ENCODE measurements at regions not wholly inside any gene's neighbourhood (a gene's known extent, or its start where the extent isn't known, plus 50 kb on each side); places are given as distances from the start of the nearest gene placed in this dataset.

- no peak overlapping the region for H3K4me3 Mint-ChIP-seq
- intact Hi-C loops (cut with DNase I, micrococcal nuclease), result no loop called here
- POLR2A ChIA-PET, result no interaction called here
- no peaks in the 10 kb centered on the region for H3K9me3 ChIP-seq (ENCODE audit: control insufficient read depth in 1 of 2, insufficient read depth in 1 of 2, low read length in 2 of 2)
- CTCF ChIA-PET, result no interaction called here
- H3K27ac ChIP-seq (ENCODE audit: low read depth in 1 of 2, low read length in 2 of 2), result no peak overlapping the region
- no peaks in the 10 kb centered on the region for H3K27me3 Mint-ChIP-seq
- no peaks in the 10 kb centered on the region for H3K36me3 ChIP-seq (ENCODE audit: insufficient read depth, low read length)
- H3K36me3 Mint-ChIP-seq (ENCODE audit: low read depth), result no peaks in the 10 kb centered on the region
- H3K4me1 ChIP-seq (ENCODE audit: insufficient read depth, low read length), result no peaks in the 10 kb centered on the region
- ATAC-seq (ENCODE audit: poor library complexity) (no peak), DNase-seq (no peak)
- H3K27me3 ChIP-seq (ENCODE audit: control insufficient read depth in 1 of 2, insufficient read depth in 2 of 2, low read length in 2 of 2), result no peaks in the 10 kb centered on the region
- no peak overlapping the region for H3K4me3 ChIP-seq (ENCODE audit: low read length)
- H3K4me1 Mint-ChIP-seq (ENCODE audit: low read depth), result no peaks in the 10 kb centered on the region
- no peak for TF ChIP-seq CTCF (IDR thresholded peaks at IDR 0.05)
- H3K27ac Mint-ChIP-seq, result no peak overlapping the region
- H3K9me3 Mint-ChIP-seq, result peaks cover 8% of the 10 kb centered on the region
Observed at GRCh38 chr4:91653067-91653466, 650.7 kb upstream of the GRID2 start.

- H3K4me1 Mint-ChIP-seq (ENCODE audit: low read depth), result no peaks in the 10 kb centered on the region
- Histone ChIP-seq H3K27ac (ENCODE audit: low read depth in 1 of 2, low read length in 2 of 2) (no peak overlapping the region), H3K27me3 (ENCODE audit: control insufficient read depth in 1 of 2, insufficient read depth in 2 of 2, low read length in 2 of 2) (no peaks in the 10 kb centered on the region), H3K36me3 (ENCODE audit: insufficient read depth, low read length) (no peaks in the 10 kb centered on the region), H3K9me3 (ENCODE audit: control insufficient read depth in 1 of 2, insufficient read depth in 1 of 2, low read length in 2 of 2) (peaks cover 0 to 3% of the 10 kb centered on the region in 2 experiments), H3K4me3 (ENCODE audit: low read length) (no peak overlapping the region), H3K4me1 (ENCODE audit: insufficient read depth, low read length) (no peaks in the 10 kb centered on the region)
- CTCF ChIA-PET, result no interaction called here
- no peaks in the 10 kb centered on the region for H3K36me3 Mint-ChIP-seq (ENCODE audit: low read depth)
- POLR2A ChIA-PET, result no interaction called here
- intact Hi-C loops (cut with DNase I, micrococcal nuclease), result no loop called here
- no peaks in the 10 kb centered on the region for H3K27me3 Mint-ChIP-seq
- TF ChIP-seq CTCF (IDR thresholded peaks at IDR 0.05), result no peak
- no peak overlapping the region for H3K4me3 Mint-ChIP-seq
- no peak for ATAC-seq (ENCODE audit: poor library complexity)
- H3K9me3 Mint-ChIP-seq, result peaks cover 17% of the 10 kb centered on the region
- H3K27ac Mint-ChIP-seq, result no peak overlapping the region
- no peak for DNase-seq
Observed at GRCh38 chr4:91681091-91681490, 622.7 kb upstream of the GRID2 start.

DNA sequence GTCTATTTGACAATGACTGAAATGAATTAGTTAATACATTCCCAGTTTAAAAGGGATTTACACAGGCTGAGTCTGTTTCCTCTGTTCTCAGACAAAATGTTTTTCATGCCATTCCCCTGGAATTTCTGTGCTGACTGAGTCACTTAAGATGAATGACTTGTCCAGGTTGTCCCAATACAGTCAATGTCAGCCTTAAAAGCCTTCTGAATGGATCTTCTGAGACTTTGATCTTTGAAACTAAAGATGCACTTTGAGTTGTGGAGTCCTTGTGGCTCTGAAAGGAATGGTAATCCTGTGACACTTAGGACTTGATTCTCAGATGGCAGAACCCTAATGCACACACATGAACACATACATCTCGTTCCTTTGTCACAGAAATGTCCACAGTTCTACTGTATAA lies 622.2 kb upstream of the GRID2 start:
- TF ChIP-seq CTCF (IDR thresholded peaks at IDR 0.05), result no peak
- Histone ChIP-seq H3K4me1 (ENCODE audit: insufficient read depth, low read length) (no peaks in the 10 kb centered on the region), H3K9me3 (ENCODE audit: control insufficient read depth in 1 of 2, insufficient read depth in 1 of 2, low read length in 2 of 2) (peaks cover 0 to 3% of the 10 kb centered on the region in 2 experiments), H3K27me3 (ENCODE audit: control insufficient read depth in 1 of 2, insufficient read depth in 2 of 2, low read length in 2 of 2) (no peaks in the 10 kb centered on the region), H3K4me3 (ENCODE audit: low read length) (no peak overlapping the region), H3K36me3 (ENCODE audit: insufficient read depth, low read length) (no peaks in the 10 kb centered on the region), H3K27ac (ENCODE audit: low read depth in 1 of 2, low read length in 2 of 2) (no peak overlapping the region)
- POLR2A ChIA-PET, result no interaction called here
- Mint-ChIP-seq H3K4me1 (ENCODE audit: low read depth) (no peaks in the 10 kb centered on the region), H3K4me3 (no peak overlapping the region), H3K27me3 (no peaks in the 10 kb centered on the region), H3K36me3 (ENCODE audit: low read depth) (no peaks in the 10 kb centered on the region), H3K9me3 (peaks cover 17% of the 10 kb centered on the region), H3K27ac (no peak overlapping the region)
- DNase-seq, result no peak
- no peak for ATAC-seq (ENCODE audit: poor library complexity)
- CTCF ChIA-PET, result no interaction called here
- intact Hi-C loops (cut with DNase I, micrococcal nuclease), result no loop called here

All from CD4-positive, alpha-beta T cell (primary cell).